ENCODE measurements at regions not wholly inside any gene's neighbourhood (a gene's known extent, or its start where the extent isn't known, plus 50 kb on each side); places are given as distances from the start of the nearest gene placed in this dataset.
A peak's percentile ranks its signal among the peaks of the same experiment; 100 is the strongest.

GRCh38 chr4:147408189-147408588, 72.7 kb upstream of the EDNRA start:
- peak; percentile 52 for DNase-seq (ENCODE audit: low read depth)
- no peak for TF ChIP-seq CTCF (conservative IDR thresholded peaks at IDR 0.05; ENCODE audit: low read depth, low read length)
- H3K4me3 ChIP-seq (ENCODE audit: low read depth, low read length), result no peak overlapping the region

GRCh38 chr4:147409350-147409749, 71.5 kb upstream of the EDNRA start:
- no peak overlapping the region for H3K4me3 ChIP-seq (ENCODE audit: low read depth, low read length)
- no peak for TF ChIP-seq CTCF (conservative IDR thresholded peaks at IDR 0.05; ENCODE audit: low read depth, low read length)
- DNase-seq (ENCODE audit: low read depth), result peak; percentile 4

- H3K4me3 ChIP-seq (ENCODE audit: low read depth, low read length), result no peak overlapping the region
- no peak for DNase-seq (ENCODE audit: low read depth)
- no peak for TF ChIP-seq CTCF (conservative IDR thresholded peaks at IDR 0.05; ENCODE audit: low read depth, low read length)
These were observed 62.7 kb upstream of the EDNRA start for GRCh38 chr4:147418226-147418625.

DNA sequence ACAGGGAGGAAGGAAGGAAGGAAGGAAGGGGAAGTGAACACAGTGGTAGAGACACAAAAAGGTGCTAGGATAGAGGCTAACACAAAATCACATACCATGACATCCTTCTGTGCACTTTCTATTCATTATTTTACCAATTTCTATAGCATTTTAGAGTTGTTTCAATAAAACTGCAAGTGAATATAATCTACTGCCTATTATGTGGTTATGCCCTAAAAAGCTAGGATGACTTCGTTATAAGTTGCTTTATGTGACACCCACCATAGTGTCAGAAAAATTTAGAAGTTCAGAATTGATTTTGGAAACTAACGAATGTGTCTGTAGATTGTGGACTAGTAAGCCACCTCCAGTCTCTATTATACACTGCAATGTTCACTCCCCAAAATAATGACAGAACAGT, 59.4 kb upstream of the EDNRA start:
- no peak for DNase-seq (ENCODE audit: low read depth)
- no peak for TF ChIP-seq CTCF (conservative IDR thresholded peaks at IDR 0.05; ENCODE audit: low read depth, low read length)
- H3K4me3 ChIP-seq (ENCODE audit: low read depth, low read length), result no peak overlapping the region

DNA sequence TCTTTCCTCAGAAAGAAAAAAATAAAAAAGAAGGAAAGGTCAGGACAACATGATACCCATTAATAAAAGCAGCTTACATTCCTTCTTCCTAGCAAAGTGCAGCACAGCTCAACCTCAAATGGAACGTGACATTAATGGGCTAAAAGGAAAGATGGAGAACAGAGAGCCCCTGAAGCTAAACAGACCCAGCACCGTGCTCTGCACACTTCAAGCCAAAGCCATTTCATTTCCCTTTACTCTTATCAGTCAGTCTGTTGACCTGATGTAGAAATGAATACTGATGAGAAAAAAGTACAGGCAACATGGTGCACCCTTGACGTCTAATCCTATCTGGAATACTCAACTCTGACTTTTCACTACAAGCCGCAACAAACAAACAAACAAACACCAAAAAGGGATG, 57.7 kb upstream of the EDNRA start:
- no peak for DNase-seq (ENCODE audit: low read depth)
- TF ChIP-seq CTCF (conservative IDR thresholded peaks at IDR 0.05; ENCODE audit: low read depth, low read length), result no peak
- H3K4me3 ChIP-seq (ENCODE audit: low read depth, low read length), result no peak overlapping the region

DNA sequence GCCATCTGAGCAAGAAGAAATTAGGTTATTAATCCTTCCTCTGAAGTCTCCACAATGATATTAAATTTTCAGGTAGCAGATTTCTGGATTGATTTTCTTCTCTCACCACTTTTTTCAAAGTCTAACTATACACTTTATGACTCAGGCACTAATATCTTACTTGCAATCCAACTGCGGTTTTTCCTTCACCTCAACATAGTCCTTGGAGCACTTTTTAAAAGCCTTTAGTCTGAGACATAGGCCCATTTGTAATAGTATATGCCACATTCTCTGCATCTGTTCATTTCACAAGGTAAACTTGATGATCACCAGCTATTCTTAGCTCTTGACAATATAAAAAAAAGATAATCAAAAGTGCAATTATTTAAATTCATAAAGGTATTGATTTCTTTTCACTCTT, 55.9 kb upstream of the EDNRA start:
- peak; percentile 4 for DNase-seq (ENCODE audit: low read depth)
- TF ChIP-seq CTCF (conservative IDR thresholded peaks at IDR 0.05; ENCODE audit: low read depth, low read length), result no peak
- no peak overlapping the region for H3K4me3 ChIP-seq (ENCODE audit: low read depth, low read length)

GRCh38 chr4:147428583-147428982, 52.3 kb upstream of the EDNRA start:
- no peak for DNase-seq (ENCODE audit: low read depth)
- H3K4me3 ChIP-seq (ENCODE audit: low read depth, low read length), result no peak overlapping the region
- no peak for TF ChIP-seq CTCF (conservative IDR thresholded peaks at IDR 0.05; ENCODE audit: low read depth, low read length)
